Skeletal muscle cell (primary cell): ENCODE measurements at regions not wholly inside any gene's neighbourhood (a gene's known extent, or its start where the extent isn't known, plus 50 kb on each side); places are given as distances from the start of the nearest gene placed in this dataset.

ENCODE experiments used
- DNase-seq: peaks from one replicate; pipeline ENCODE4 v3.0.0-alpha.2; 2010; ENCODE audit warnings: low read depth
- H3K4me3 ChIP-seq: 2 replicates; pipeline ENCODE4 v1.5.1; 2011; ENCODE audit warnings: low read depth, mild to moderate bottlenecking, control low read depth, low read length, moderate library complexity

- peak; percentile 8 for DNase-seq
- no peak overlapping the region for H3K4me3 ChIP-seq
Observed at GRCh38 chr19:32018014-32018413, 327.4 kb upstream of the ZNF507 start.

GRCh38 chr19:32020538-32020937, 324.9 kb upstream of the ZNF507 start:
- no peak for DNase-seq
- H3K4me3 ChIP-seq = no peak overlapping the region

GRCh38 chr19:32022044-32022640, 323.3 kb upstream of the ZNF507 start:
- DNase-seq = no peak

GRCh38 chr19:32022731-32023563, 322.5 kb upstream of the ZNF507 start:
- no peak overlapping the region for H3K4me3 ChIP-seq
- DNase-seq = no peak

More at GRCh38 chr19:32022044-32022640, 323.3 kb upstream of the ZNF507 start:
- H3K4me3 ChIP-seq = no peak overlapping the region

GRCh38 chr19:32023564-32023832, 321.9 kb upstream of the ZNF507 start:
- no peak overlapping the region for H3K4me3 ChIP-seq
- DNase-seq = no peak

GRCh38 chr19:32029235-32029634, 316.2 kb upstream of the ZNF507 start:
- DNase-seq = no peak
- H3K4me3 ChIP-seq = no peak overlapping the region

GRCh38 chr19:32032561-32032960, 312.8 kb upstream of the ZNF507 start:
- H3K4me3 ChIP-seq = no peak overlapping the region
- no peak for DNase-seq

- DNase-seq = no peak
Observed at GRCh38 chr19:32035626-32036025, 309.8 kb upstream of the ZNF507 start.

GRCh38 chr19:32038021-32038920, 307.1 kb upstream of the ZNF507 start:
- H3K4me3 ChIP-seq = no peak overlapping the region
- no peak for DNase-seq

More at GRCh38 chr19:32035626-32036025, 309.8 kb upstream of the ZNF507 start:
- no peak overlapping the region for H3K4me3 ChIP-seq

- H3K4me3 ChIP-seq = no peak overlapping the region
- no peak for DNase-seq
Observed at GRCh38 chr19:32038961-32039360, 306.4 kb upstream of the ZNF507 start.

- H3K4me3 ChIP-seq = no peak overlapping the region
Observed at GRCh38 chr19:32039440-32039839, 306.0 kb upstream of the ZNF507 start.

GRCh38 chr19:32040236-32040635, 305.2 kb upstream of the ZNF507 start:
- H3K4me3 ChIP-seq = no peak overlapping the region
- DNase-seq = no peak

More at GRCh38 chr19:32039440-32039839, 306.0 kb upstream of the ZNF507 start:
- no peak for DNase-seq

GRCh38 chr19:32041681-32042292, 303.6 kb upstream of the ZNF507 start:
- H3K4me3 ChIP-seq = peak overlapping the region; percentile 20
- DNase-seq = no peak

- no peak overlapping the region for H3K4me3 ChIP-seq
- no peak for DNase-seq
Observed at GRCh38 chr19:32047788-32048187, 297.6 kb upstream of the ZNF507 start.

- H3K4me3 ChIP-seq = no peak overlapping the region
- DNase-seq = no peak
Observed at GRCh38 chr19:32053376-32053775, 292.0 kb upstream of the ZNF507 start.

- no peak overlapping the region for H3K4me3 ChIP-seq
- no peak for DNase-seq
Observed at GRCh38 chr19:32053861-32054260, 291.5 kb upstream of the ZNF507 start.

- no peak overlapping the region for H3K4me3 ChIP-seq
- no peak for DNase-seq
Observed at GRCh38 chr19:32058131-32058530, 287.3 kb upstream of the ZNF507 start.

GRCh38 chr19:32061315-32061714, 284.1 kb upstream of the ZNF507 start:
- no peak for DNase-seq

GRCh38 chr19:32063601-32064000, 281.8 kb upstream of the ZNF507 start:
- no peak for DNase-seq
- H3K4me3 ChIP-seq = no peak overlapping the region

More at GRCh38 chr19:32061315-32061714, 284.1 kb upstream of the ZNF507 start:
- no peak overlapping the region for H3K4me3 ChIP-seq

GRCh38 chr19:32066056-32066455, 279.4 kb upstream of the ZNF507 start:
- no peak overlapping the region for H3K4me3 ChIP-seq
- DNase-seq = no peak
